Astrocyte (in vitro differentiated cells and primary cell): ENCODE measurements at regions not wholly inside any gene's neighbourhood (a gene's known extent, or its start where the extent isn't known, plus 50 kb on each side); places are given as distances from the start of the nearest gene placed in this dataset.
A peak's percentile ranks its signal among the peaks of the same experiment; 100 is the strongest.

Experiments used
- DNase-seq: peaks from one replicate; pipeline ENCODE4 v3.0.0-alpha.2; 2010; ENCODE audit warnings: low read depth
- FAIRE-seq: peaks from 2 replicates; lab custom pipeline; 2011; peaks lifted over from hg19 to GRCh38; lab: Jason Lieb, UNC
- H2AFZ ChIP-seq: 2 replicates; pipeline ENCODE4 v1.6.0; 2012; ENCODE audit warnings: low read depth, low read length, inconsistent platforms
- H3K27ac ChIP-seq: 2 replicates; pipeline ENCODE4 v1.5.1; 2011; ENCODE audit warnings: low read depth, low read length, inconsistent platforms
- H3K27me3 ChIP-seq: 2 replicates; pipeline ENCODE4 v1.6.0; 2011; ENCODE audit warnings: low read length, inconsistent platforms; ENCODE audit not compliant: insufficient read depth
- H3K36me3 ChIP-seq: 2 replicates; pipeline ENCODE4 v1.5.1; 2011; ENCODE audit warnings: low read length, inconsistent platforms; ENCODE audit not compliant: insufficient read depth
- H3K4me1 ChIP-seq: 2 replicates; pipeline ENCODE4 v1.5.1; 2011; ENCODE audit warnings: low read length, inconsistent platforms; ENCODE audit not compliant: insufficient read depth
- H3K4me2 ChIP-seq: 2 replicates; pipeline ENCODE4 v1.6.0; 2012; ENCODE audit warnings: low read length, inconsistent platforms
- H3K4me3 ChIP-seq: 2 replicates; pipeline ENCODE4 v1.5.1; 2011; ENCODE audit warnings: low read depth, mild to moderate bottlenecking, low read length, inconsistent platforms; ENCODE audit not compliant: insufficient read depth
- H3K79me2 ChIP-seq: 2 replicates; pipeline ENCODE4 v1.6.0; 2012; ENCODE audit warnings: mild to moderate bottlenecking, low read length, inconsistent platforms; ENCODE audit not compliant: insufficient read depth
- H3K9ac ChIP-seq: 2 replicates; pipeline ENCODE4 v1.6.0; 2012; ENCODE audit warnings: mild to moderate bottlenecking, low read length, inconsistent platforms
- H3K9me3 ChIP-seq: 2 replicates; pipeline ENCODE4 v1.5.1; 2012; ENCODE audit warnings: low read depth, mild to moderate bottlenecking, low read length, inconsistent platforms; ENCODE audit not compliant: insufficient read depth
- H4K20me1 ChIP-seq: 2 replicates; pipeline ENCODE4 v1.6.0; 2012; ENCODE audit warnings: low read length, inconsistent platforms; ENCODE audit not compliant: insufficient read depth
- H3K27ac Mint-ChIP-seq: one replicate; pipeline ENCODE4 v1.8.0; 2021; ENCODE audit warnings: mild to moderate bottlenecking, mixed read lengths; ENCODE audit not compliant: unreplicated experiment
- H3K27me3 Mint-ChIP-seq: one replicate; pipeline ENCODE4 v1.8.0; 2021; ENCODE audit warnings: low read depth, mixed read lengths; ENCODE audit not compliant: unreplicated experiment
- H3K36me3 Mint-ChIP-seq: one replicate; pipeline ENCODE4 v1.8.0; 2021; ENCODE audit warnings: low read depth, mixed read lengths; ENCODE audit not compliant: unreplicated experiment
- H3K4me1 Mint-ChIP-seq: one replicate; pipeline ENCODE4 v1.8.0; 2021; ENCODE audit warnings: low read depth, mixed read lengths; ENCODE audit not compliant: unreplicated experiment
- H3K4me3 Mint-ChIP-seq: one replicate; pipeline ENCODE4 v1.8.0; 2021; ENCODE audit warnings: mild to moderate bottlenecking, moderate library complexity, mixed read lengths; ENCODE audit not compliant: unreplicated experiment
- H3K9me3 Mint-ChIP-seq: one replicate; pipeline ENCODE4 v1.8.0; 2021; ENCODE audit warnings: mild to moderate bottlenecking, mixed read lengths; ENCODE audit not compliant: unreplicated experiment
- EZH2 ChIP-seq: IDR thresholded peaks from 2 replicates; pipeline ENCODE4 v1.6.1; 2012; ENCODE audit warnings: mild to moderate bottlenecking, low read length, inconsistent platforms; ENCODE audit not compliant: insufficient read depth
- TF ChIP-seq, protein P1 (sequence below): IDR thresholded peaks from 2 replicates; pipeline ENCODE4 v1.5.1; 2011; ENCODE audit warnings: low read depth, mild to moderate bottlenecking, inconsistent platforms, low read length, moderate library complexity; ENCODE audit not compliant: insufficient read depth

DNA sequence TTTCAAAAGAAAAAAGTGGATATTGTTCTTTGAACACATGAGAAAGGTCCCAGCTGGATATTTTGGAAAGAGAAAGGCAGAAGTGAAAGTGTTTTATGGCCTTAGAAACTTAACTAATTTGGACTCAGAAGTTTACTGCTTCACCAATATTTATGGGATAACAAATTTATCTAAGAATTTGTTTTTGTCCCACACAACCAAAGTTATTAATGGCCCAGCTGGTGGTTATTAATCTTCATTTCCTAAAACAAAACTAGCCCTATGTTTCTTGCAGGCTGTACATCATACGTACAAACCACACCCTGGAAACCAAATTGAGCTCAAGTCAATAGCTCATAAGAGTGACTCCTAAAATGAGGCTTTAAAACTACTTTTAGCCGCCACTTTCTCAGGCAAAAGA is 372.9 kb upstream of the LMCD1 start:
- H3K4me3 Mint-ChIP-seq = no peak overlapping the region
- no peak overlapping the region for H3K9ac ChIP-seq
- H3K27ac Mint-ChIP-seq = no peak overlapping the region
- FAIRE-seq = no peak
- H3K36me3 ChIP-seq = no peaks in the 10 kb centered on the region
- no peaks in the 10 kb centered on the region for H3K9me3 ChIP-seq
- H4K20me1 ChIP-seq = no peaks in the 10 kb centered on the region
- no peaks in the 10 kb centered on the region for H3K27me3 ChIP-seq
- no peaks in the 10 kb centered on the region for H3K36me3 Mint-ChIP-seq
- H3K27ac ChIP-seq = no peak overlapping the region
- H3K4me1 Mint-ChIP-seq = no peaks in the 10 kb centered on the region
- no peak overlapping the region for H3K4me2 ChIP-seq
- no peaks in the 10 kb centered on the region for H3K4me1 ChIP-seq
- DNase-seq = no peak
- H2AFZ ChIP-seq = no peak overlapping the region
- TF ChIP-seq, protein P1, sequence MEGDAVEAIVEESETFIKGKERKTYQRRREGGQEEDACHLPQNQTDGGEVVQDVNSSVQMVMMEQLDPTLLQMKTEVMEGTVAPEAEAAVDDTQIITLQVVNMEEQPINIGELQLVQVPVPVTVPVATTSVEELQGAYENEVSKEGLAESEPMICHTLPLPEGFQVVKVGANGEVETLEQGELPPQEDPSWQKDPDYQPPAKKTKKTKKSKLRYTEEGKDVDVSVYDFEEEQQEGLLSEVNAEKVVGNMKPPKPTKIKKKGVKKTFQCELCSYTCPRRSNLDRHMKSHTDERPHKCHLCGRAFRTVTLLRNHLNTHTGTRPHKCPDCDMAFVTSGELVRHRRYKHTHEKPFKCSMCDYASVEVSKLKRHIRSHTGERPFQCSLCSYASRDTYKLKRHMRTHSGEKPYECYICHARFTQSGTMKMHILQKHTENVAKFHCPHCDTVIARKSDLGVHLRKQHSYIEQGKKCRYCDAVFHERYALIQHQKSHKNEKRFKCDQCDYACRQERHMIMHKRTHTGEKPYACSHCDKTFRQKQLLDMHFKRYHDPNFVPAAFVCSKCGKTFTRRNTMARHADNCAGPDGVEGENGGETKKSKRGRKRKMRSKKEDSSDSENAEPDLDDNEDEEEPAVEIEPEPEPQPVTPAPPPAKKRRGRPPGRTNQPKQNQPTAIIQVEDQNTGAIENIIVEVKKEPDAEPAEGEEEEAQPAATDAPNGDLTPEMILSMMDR = no peak
- no peak for TF ChIP-seq EZH2
- H3K4me3 ChIP-seq = no peak overlapping the region
- H3K79me2 ChIP-seq = no peaks in the 10 kb centered on the region
- H3K27me3 Mint-ChIP-seq = peaks cover 1% of the 10 kb centered on the region
- no peaks in the 10 kb centered on the region for H3K9me3 Mint-ChIP-seq

DNA sequence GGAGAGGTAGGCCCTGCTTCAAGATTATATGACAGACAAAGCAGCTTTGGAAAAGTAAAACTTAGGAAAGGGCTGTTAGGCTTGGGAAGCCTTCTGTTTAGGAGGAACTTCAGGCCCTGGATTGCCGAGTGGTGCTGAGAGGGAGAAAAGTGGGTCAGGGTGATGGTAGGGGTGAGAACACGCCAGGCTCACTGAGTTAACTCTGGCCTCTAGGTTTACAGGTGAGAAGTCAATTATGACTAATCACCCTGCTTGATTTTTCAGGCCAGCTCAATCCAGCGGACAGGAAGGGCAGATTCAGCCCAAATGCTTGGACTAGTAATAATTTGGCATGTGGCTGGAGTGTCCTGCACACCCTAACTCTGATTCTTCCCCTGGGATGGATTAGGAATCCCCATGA is 365.1 kb upstream of the LMCD1 start:
- H3K4me3 ChIP-seq = no peak overlapping the region
- no peaks in the 10 kb centered on the region for H3K9me3 ChIP-seq
- H3K27me3 Mint-ChIP-seq = peaks cover 4% of the 10 kb centered on the region
- H3K27ac ChIP-seq = no peak overlapping the region
- no peaks in the 10 kb centered on the region for H3K27me3 ChIP-seq
- FAIRE-seq = no peak
- no peaks in the 10 kb centered on the region for H3K79me2 ChIP-seq
- no peaks in the 10 kb centered on the region for H3K9me3 Mint-ChIP-seq
- no peak overlapping the region for H3K27ac Mint-ChIP-seq
- H3K4me2 ChIP-seq = no peak overlapping the region
- no peaks in the 10 kb centered on the region for H4K20me1 ChIP-seq
- DNase-seq = no peak
- no peak overlapping the region for H3K4me3 Mint-ChIP-seq
- no peaks in the 10 kb centered on the region for H3K4me1 Mint-ChIP-seq
- H3K36me3 Mint-ChIP-seq = no peaks in the 10 kb centered on the region
- no peak overlapping the region for H3K9ac ChIP-seq
- H3K4me1 ChIP-seq = no peaks in the 10 kb centered on the region
- TF ChIP-seq EZH2 = no peak
- TF ChIP-seq, protein P1 = no peak
- H3K36me3 ChIP-seq = no peaks in the 10 kb centered on the region
- H2AFZ ChIP-seq = no peak overlapping the region

GRCh38 chr3:8143186-8143585 is 358.4 kb upstream of the LMCD1 start:
- Mint-ChIP-seq H3K4me3 (no peak overlapping the region), H3K36me3 (no peaks in the 10 kb centered on the region), H3K27ac (no peak overlapping the region), H3K4me1 (no peaks in the 10 kb centered on the region), H3K27me3 (peaks cover 7% of the 10 kb centered on the region), H3K9me3 (peaks cover 2% of the 10 kb centered on the region)
- Histone ChIP-seq H3K36me3 (no peaks in the 10 kb centered on the region), H3K27me3 (no peaks in the 10 kb centered on the region), H3K79me2 (no peaks in the 10 kb centered on the region), H4K20me1 (no peaks in the 10 kb centered on the region), H3K27ac (no peak overlapping the region), H3K9me3 (no peaks in the 10 kb centered on the region), H3K9ac (no peak overlapping the region), H3K4me2 (no peak overlapping the region), H3K4me1 (no peaks in the 10 kb centered on the region), H3K4me3 (no peak overlapping the region), H2AFZ (no peak overlapping the region)
- TF ChIP-seq, protein P1 = no peak
- FAIRE-seq (no peak), DNase-seq (peak; percentile 1)
